ENCODE measurements at regions not wholly inside any gene's neighbourhood (a gene's known extent, or its start where the extent isn't known, plus 50 kb on each side); places are given as distances from the start of the nearest gene placed in this dataset.

GRCh38 chr18:10054366-10054765 is 140.6 kb downstream of the VAPA start:
- Histone ChIP-seq H3K27ac (ENCODE audit: low read depth in 2 of 2, low read length in 2 of 2) (no peak overlapping the region), H3K9ac (ENCODE audit: low read length in 3 of 3) (no peak overlapping the region), H3K4me1 (ENCODE audit: control insufficient read depth in 2 of 3, insufficient read depth in 2 of 3, low read depth in 1 of 3, low read length in 3 of 3) (peaks cover 0 to 7% (median 6%) of the 10 kb centered on the region in 3 donors), H3K27me3 (ENCODE audit: control insufficient read depth, insufficient read depth, low read length) (no peaks in the 10 kb centered on the region), H3K4me3 (ENCODE audit: low read length in 3 of 3) (no peak overlapping the region), H3K9me3 (ENCODE audit: control insufficient read depth in 2 of 3, insufficient read depth in 1 of 3, low read length in 3 of 3) (no peaks in the 10 kb centered on the region), H3K36me3 (ENCODE audit: control insufficient read depth in 2 of 3, insufficient read depth in 3 of 3, low read length in 3 of 3) (no peaks in the 10 kb centered on the region)
- FAIRE-seq = no peak
- intact Hi-C loops (cut with DNase I) = no loop called here
- DNase-seq = no peak
- TF ChIP-seq CTCF (IDR thresholded peaks at IDR 0.05; ENCODE audit: borderline replicate concordance, extremely low read depth, insufficient read depth) = no peak

- FAIRE-seq = no peak
- intact Hi-C loops (cut with DNase I) = no loop called here
- no peaks in the 10 kb centered on the region for H3K27me3 ChIP-seq (ENCODE audit: control insufficient read depth, insufficient read depth, low read length)
Measured at GRCh38 chr18:10055125-10055750, 141.4 kb downstream of the VAPA start.

GRCh38 chr18:10056506-10056905 is 142.7 kb downstream of the VAPA start:
- H3K9ac ChIP-seq (ENCODE audit: low read length in 3 of 3) = no peak overlapping the region
- no peaks in the 10 kb centered on the region for H3K27me3 ChIP-seq (ENCODE audit: control insufficient read depth, insufficient read depth, low read length)
- DNase-seq = peak in 1 of 5 donors; percentile 24

More at GRCh38 chr18:10055125-10055750, 141.4 kb downstream of the VAPA start:
- TF ChIP-seq CTCF (IDR thresholded peaks at IDR 0.05; ENCODE audit: borderline replicate concordance, extremely low read depth, insufficient read depth) = no peak
- Histone ChIP-seq H3K36me3 (ENCODE audit: control insufficient read depth in 2 of 3, insufficient read depth in 3 of 3, low read length in 3 of 3) (no peaks in the 10 kb centered on the region), H3K27ac (ENCODE audit: low read depth in 2 of 2, low read length in 2 of 2) (no peak overlapping the region), H3K4me1 (ENCODE audit: control insufficient read depth in 2 of 3, insufficient read depth in 2 of 3, low read depth in 1 of 3, low read length in 3 of 3) (peaks cover 0 to 7% (median 6%) of the 10 kb centered on the region in 3 donors), H3K9ac (ENCODE audit: low read length in 3 of 3) (no peak overlapping the region), H3K4me3 (ENCODE audit: low read length in 3 of 3) (no peak overlapping the region), H3K9me3 (ENCODE audit: control insufficient read depth in 2 of 3, insufficient read depth in 1 of 3, low read length in 3 of 3) (no peaks in the 10 kb centered on the region)
- peak in 1 of 5 donors; percentile 21 for DNase-seq

More at GRCh38 chr18:10056506-10056905, 142.7 kb downstream of the VAPA start:
- H3K9me3 ChIP-seq (ENCODE audit: control insufficient read depth in 2 of 3, insufficient read depth in 1 of 3, low read length in 3 of 3) = no peaks in the 10 kb centered on the region
- no peak for FAIRE-seq
- H3K36me3 ChIP-seq (ENCODE audit: control insufficient read depth in 2 of 3, insufficient read depth in 3 of 3, low read length in 3 of 3) = no peaks in the 10 kb centered on the region
- no peak overlapping the region for H3K4me3 ChIP-seq (ENCODE audit: low read length in 3 of 3)
- H3K27ac ChIP-seq (ENCODE audit: low read depth in 2 of 2, low read length in 2 of 2) = no peak overlapping the region
- no peak for TF ChIP-seq CTCF (IDR thresholded peaks at IDR 0.05; ENCODE audit: borderline replicate concordance, extremely low read depth, insufficient read depth)
- H3K4me1 ChIP-seq (ENCODE audit: control insufficient read depth in 2 of 3, insufficient read depth in 2 of 3, low read depth in 1 of 3, low read length in 3 of 3) = peaks cover 0 to 7% (median 6%) of the 10 kb centered on the region in 3 donors
- intact Hi-C loops (cut with DNase I) = no loop called here

Data from kidney (tissue), 13 donors.